ENCODE measurements at regions not wholly inside any gene's neighbourhood (a gene's known extent, or its start where the extent isn't known, plus 50 kb on each side); places are given as distances from the start of the nearest gene placed in this dataset.
A peak's percentile ranks its signal among the peaks of the same experiment; 100 is the strongest.

GRCh38 chr2:147568109-147568508, 276.7 kb upstream of the ACVR2A start:
- CTCF ChIA-PET = no interaction called here

GRCh38 chr2:147567136-147567535, 277.7 kb upstream of the ACVR2A start:
- ChIA-PET POLR2A (no interaction called here), CTCF (interaction anchor here (0.7 kb wide), 1 partner anchor 918 kb away, joined by 3 read pairs; no protein-coding TSS in a partner anchor)
- H3K27ac ChIP-seq (ENCODE audit: extremely low read depth, low read depth, low read length) = no peak overlapping the region

More at GRCh38 chr2:147568109-147568508, 276.7 kb upstream of the ACVR2A start:
- Histone ChIP-seq H3K27ac (ENCODE audit: extremely low read depth, low read depth, low read length) (no peak overlapping the region), H3K4me1 (ENCODE audit: control insufficient read depth, insufficient read depth, low read length) (no peaks in the 10 kb centered on the region), H3K36me3 (ENCODE audit: control insufficient read depth in 2 of 2, insufficient read depth in 1 of 2, low read length in 2 of 2) (no peaks in the 10 kb centered on the region), H3K4me3 (ENCODE audit: low read depth, low read length) (no peak overlapping the region), H3K9me3 (ENCODE audit: control insufficient read depth, insufficient read depth, low read depth, low read length) (no peaks in the 10 kb centered on the region)
- TF ChIP-seq ZNF654 (tag by site-specific recombination; IDR thresholded peaks at IDR 0.05; ENCODE audit: low read depth) = no peak
- peak; percentile 77 for TF ChIP-seq ZNF366 (tag by site-specific recombination; conservative IDR thresholded peaks at IDR 0.05)
- POLR2A ChIA-PET = no interaction called here

GRCh38 chr2:147560810-147561535, 283.9 kb upstream of the ACVR2A start:
- ChIA-PET POLR2A (no interaction called here), CTCF (no interaction called here)
- TF ChIP-seq, protein P1, sequence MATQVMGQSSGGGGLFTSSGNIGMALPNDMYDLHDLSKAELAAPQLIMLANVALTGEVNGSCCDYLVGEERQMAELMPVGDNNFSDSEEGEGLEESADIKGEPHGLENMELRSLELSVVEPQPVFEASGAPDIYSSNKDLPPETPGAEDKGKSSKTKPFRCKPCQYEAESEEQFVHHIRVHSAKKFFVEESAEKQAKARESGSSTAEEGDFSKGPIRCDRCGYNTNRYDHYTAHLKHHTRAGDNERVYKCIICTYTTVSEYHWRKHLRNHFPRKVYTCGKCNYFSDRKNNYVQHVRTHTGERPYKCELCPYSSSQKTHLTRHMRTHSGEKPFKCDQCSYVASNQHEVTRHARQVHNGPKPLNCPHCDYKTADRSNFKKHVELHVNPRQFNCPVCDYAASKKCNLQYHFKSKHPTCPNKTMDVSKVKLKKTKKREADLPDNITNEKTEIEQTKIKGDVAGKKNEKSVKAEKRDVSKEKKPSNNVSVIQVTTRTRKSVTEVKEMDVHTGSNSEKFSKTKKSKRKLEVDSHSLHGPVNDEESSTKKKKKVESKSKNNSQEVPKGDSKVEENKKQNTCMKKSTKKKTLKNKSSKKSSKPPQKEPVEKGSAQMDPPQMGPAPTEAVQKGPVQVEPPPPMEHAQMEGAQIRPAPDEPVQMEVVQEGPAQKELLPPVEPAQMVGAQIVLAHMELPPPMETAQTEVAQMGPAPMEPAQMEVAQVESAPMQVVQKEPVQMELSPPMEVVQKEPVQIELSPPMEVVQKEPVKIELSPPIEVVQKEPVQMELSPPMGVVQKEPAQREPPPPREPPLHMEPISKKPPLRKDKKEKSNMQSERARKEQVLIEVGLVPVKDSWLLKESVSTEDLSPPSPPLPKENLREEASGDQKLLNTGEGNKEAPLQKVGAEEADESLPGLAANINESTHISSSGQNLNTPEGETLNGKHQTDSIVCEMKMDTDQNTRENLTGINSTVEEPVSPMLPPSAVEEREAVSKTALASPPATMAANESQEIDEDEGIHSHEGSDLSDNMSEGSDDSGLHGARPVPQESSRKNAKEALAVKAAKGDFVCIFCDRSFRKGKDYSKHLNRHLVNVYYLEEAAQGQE (tag by site-specific recombination; IDR thresholded peaks at IDR 0.05) = no peak
- TF ChIP-seq ZFHX2 (tag by site-specific recombination; conservative IDR thresholded peaks at IDR 0.05) (no peak), KLF10 (tag by site-specific recombination; IDR thresholded peaks at IDR 0.05) (no peak), ZNF211 (tag by site-specific recombination; IDR thresholded peaks at IDR 0.05; ENCODE audit: low read depth) (no peak), GLIS1 (tag by site-specific recombination; IDR thresholded peaks at IDR 0.05) (no peak)

More at GRCh38 chr2:147567136-147567535, 277.7 kb upstream of the ACVR2A start:
- Histone ChIP-seq H3K4me3 (ENCODE audit: low read depth, low read length) (no peak overlapping the region), H3K4me1 (ENCODE audit: control insufficient read depth, insufficient read depth, low read length) (no peaks in the 10 kb centered on the region), H3K36me3 (ENCODE audit: control insufficient read depth in 2 of 2, insufficient read depth in 1 of 2, low read length in 2 of 2) (no peaks in the 10 kb centered on the region), H3K9me3 (ENCODE audit: control insufficient read depth, insufficient read depth, low read depth, low read length) (no peaks in the 10 kb centered on the region)
- TF ChIP-seq ZNF514 (tag by site-specific recombination; IDR thresholded peaks at IDR 0.05) = no peak
- TF ChIP-seq ZNF280D (tag by site-specific recombination; IDR thresholded peaks at IDR 0.05) = no peak
- no peak for TF ChIP-seq ZNF488 (tag by site-specific recombination; IDR thresholded peaks at IDR 0.05)
- TF ChIP-seq ZNF624 (tag by site-specific recombination; IDR thresholded peaks at IDR 0.05) = no peak
- no peak for TF ChIP-seq ZNF155 (tag by site-specific recombination; IDR thresholded peaks at IDR 0.05)
- no peak for TF ChIP-seq ZNF658 (tag by site-specific recombination; IDR thresholded peaks at IDR 0.05)
- TF ChIP-seq ZNF654 (tag by site-specific recombination; IDR thresholded peaks at IDR 0.05; ENCODE audit: low read depth) = no peak

More at GRCh38 chr2:147560810-147561535, 283.9 kb upstream of the ACVR2A start:
- no peaks in the 10 kb centered on the region for H3K36me3 ChIP-seq (ENCODE audit: control insufficient read depth in 2 of 2, insufficient read depth in 1 of 2, low read length in 2 of 2)
- no peaks in the 10 kb centered on the region for H3K9me3 ChIP-seq (ENCODE audit: control insufficient read depth, insufficient read depth, low read depth, low read length)
- H3K4me1 ChIP-seq (ENCODE audit: control insufficient read depth, insufficient read depth, low read length) = no peaks in the 10 kb centered on the region
- no peak overlapping the region for H3K4me3 ChIP-seq (ENCODE audit: low read depth, low read length)
- H3K27ac ChIP-seq (ENCODE audit: extremely low read depth, low read depth, low read length) = no peak overlapping the region

All from HEK293 (cell line).